ENCODE measurements at regions not wholly inside any gene's neighbourhood (a gene's known extent, or its start where the extent isn't known, plus 50 kb on each side); places are given as distances from the start of the nearest gene placed in this dataset.

GRCh38 chr3:193873426-193874201, 262.3 kb upstream of the HES1 start:
- DNase-seq (ENCODE audit: low read depth), result no peak
- TF ChIP-seq CTCF (IDR thresholded peaks at IDR 0.05; ENCODE audit: control insufficient read depth, insufficient read depth, low read depth, low read length, missing control alignments), result no peak
- H3K4me3 ChIP-seq (ENCODE audit: control insufficient read depth, low read depth, low read length), result no peak overlapping the region

GRCh38 chr3:193874512-193874911, 261.4 kb upstream of the HES1 start:
- no peak overlapping the region for H3K4me3 ChIP-seq (ENCODE audit: control insufficient read depth, low read depth, low read length)
- TF ChIP-seq CTCF (IDR thresholded peaks at IDR 0.05; ENCODE audit: control insufficient read depth, insufficient read depth, low read depth, low read length, missing control alignments), result no peak
- DNase-seq (ENCODE audit: low read depth), result no peak

DNA sequence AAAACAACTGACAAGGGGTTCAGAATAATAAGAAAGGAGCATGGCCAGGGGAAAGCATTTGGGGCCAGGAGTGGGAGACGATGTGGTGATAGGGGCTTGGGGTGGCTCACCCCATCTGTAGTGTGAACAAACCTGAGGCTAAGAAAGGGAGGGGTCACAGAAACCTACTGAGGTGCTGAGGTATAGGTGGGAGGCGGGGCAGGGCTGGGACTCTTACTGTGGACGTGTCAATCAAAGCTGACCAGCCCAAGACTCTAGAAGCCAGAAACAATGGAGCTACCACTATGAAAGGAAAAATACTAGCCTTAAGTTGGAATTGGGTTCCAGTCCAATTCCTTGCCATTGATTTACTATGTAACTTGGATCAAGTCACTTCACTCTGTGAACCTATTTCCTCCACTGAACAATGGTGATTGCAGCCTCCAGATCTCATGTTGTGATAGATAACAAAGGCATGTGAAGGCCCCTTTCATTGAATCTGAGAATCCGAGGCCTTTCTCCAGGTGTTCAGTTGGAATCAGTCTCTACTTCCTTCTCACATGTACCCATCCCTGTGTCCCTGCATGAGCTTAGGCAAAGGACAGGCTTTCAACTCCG, 260.9 kb upstream of the HES1 start:
- DNase-seq (ENCODE audit: low read depth), result no peak
- no peak for TF ChIP-seq CTCF (IDR thresholded peaks at IDR 0.05; ENCODE audit: control insufficient read depth, insufficient read depth, low read depth, low read length, missing control alignments)
- H3K4me3 ChIP-seq (ENCODE audit: control insufficient read depth, low read depth, low read length), result no peak overlapping the region

DNA sequence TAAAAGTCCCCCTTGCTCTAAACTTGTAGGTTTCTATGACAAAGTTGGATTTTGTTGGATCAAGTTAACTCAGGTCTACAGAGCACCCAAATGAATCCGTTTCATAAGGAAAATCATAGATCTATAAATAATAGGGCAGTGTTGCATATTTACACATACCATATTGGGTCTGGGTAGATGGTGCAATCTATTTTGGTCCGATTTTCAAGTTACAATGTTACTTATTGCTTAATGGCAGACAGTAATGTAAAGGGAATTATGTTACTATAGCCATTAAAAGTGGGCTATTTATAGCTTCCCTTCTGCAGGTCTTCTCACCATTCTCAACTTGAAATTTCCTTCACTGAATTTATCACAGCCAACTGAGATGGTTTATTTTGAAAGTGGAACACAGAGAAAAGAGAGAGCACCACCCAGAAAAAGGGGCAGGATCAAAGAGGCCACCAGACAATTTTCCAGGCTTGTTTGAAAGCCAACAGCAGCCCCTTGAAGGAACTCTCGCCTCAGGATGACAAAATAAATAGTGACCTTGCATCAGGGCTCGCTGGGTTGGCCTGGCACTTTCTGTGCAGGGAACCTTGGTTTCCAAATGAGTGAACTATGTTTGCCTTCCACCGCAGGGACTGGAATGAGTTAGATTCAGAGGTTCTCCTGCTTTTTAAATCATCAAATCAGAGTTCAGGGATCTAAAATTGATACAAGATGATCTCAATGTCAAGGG, 260.2 kb upstream of the HES1 start:
- no peak for TF ChIP-seq CTCF (IDR thresholded peaks at IDR 0.05; ENCODE audit: control insufficient read depth, insufficient read depth, low read depth, low read length, missing control alignments)
- no peak overlapping the region for H3K4me3 ChIP-seq (ENCODE audit: control insufficient read depth, low read depth, low read length)
- DNase-seq (ENCODE audit: low read depth), result no peak

DNA sequence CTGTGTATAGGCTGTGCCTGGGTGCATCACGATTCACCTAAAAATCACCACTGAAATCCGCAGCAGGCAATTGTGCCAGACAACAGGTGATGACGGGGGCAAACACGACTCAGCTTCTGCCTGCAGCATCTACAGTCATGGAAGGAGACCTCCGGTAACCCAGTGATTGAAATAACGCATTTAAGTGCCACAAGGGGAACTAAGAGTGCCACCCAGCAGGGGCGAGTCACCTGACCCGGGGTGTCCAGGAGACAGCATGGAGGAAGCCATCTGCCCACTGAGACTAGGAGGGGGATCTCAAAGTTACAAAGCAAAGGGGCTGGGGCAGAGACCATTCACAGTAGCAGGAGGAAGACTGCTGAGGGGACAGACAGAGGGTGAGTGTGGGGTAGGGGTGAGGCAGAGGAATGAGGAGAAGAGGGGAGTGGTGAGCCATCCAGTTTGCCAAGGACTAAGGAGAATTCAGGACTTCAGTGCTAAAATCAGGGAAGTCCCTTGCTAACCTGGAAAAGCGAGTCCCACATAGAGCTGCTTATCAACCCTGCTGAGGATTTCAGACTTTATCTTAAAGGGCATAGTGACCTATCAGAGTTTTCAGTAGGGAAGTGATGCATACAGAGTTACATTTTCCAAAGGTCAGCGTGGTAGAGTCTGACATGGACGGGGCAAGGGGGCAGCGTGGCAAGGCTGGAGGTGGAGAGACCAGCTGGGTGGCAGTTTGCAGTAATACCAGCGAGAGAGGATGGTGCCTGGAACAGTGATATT, 256.7 kb upstream of the HES1 start:
- DNase-seq (ENCODE audit: low read depth), result no peak
- TF ChIP-seq CTCF (IDR thresholded peaks at IDR 0.05; ENCODE audit: control insufficient read depth, insufficient read depth, low read depth, low read length, missing control alignments), result no peak
- H3K4me3 ChIP-seq (ENCODE audit: control insufficient read depth, low read depth, low read length), result no peak overlapping the region

DNA sequence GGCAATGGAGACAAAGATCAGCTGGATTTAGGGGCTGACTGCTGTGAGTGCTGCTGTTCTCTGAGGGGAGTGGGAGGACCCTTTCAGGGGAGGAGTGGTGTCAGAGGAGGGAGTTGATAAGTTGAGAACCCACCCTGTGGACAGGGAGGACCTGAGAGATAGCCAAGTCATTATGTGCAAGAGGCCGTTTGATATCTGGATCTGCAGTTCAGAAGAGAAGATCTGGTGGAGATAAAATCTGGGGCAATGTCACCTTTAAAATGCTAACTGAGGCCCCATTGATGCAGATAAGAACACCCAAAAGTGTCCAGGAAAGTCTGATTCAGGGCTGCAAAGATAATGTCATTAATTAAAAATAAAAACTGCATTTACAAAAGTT, 256.1 kb upstream of the HES1 start:
- no peak for DNase-seq (ENCODE audit: low read depth)
- TF ChIP-seq CTCF (IDR thresholded peaks at IDR 0.05; ENCODE audit: control insufficient read depth, insufficient read depth, low read depth, low read length, missing control alignments), result no peak
- H3K4me3 ChIP-seq (ENCODE audit: control insufficient read depth, low read depth, low read length), result no peak overlapping the region
